Neural cell (in vitro differentiated cells): ENCODE measurements at regions not wholly inside any gene's neighbourhood (a gene's known extent, or its start where the extent isn't known, plus 50 kb on each side); places are given as distances from the start of the nearest gene placed in this dataset.
"Not testable (repeated sequence)": the region's sequence is repeated elsewhere in the genome, so short reads cannot be mapped to it uniquely, and the experiment has no call there.

ENCODE experiments used
- H2AFZ ChIP-seq: fragments of 200-600, 300-800 bp; sonication (generic), shearing (Covaris generic); 2 replicates; pipeline ENCODE4 v1.6.0; 2014; ENCODE audit warnings: low read depth, mild to moderate bottlenecking, antibody characterized with exemption, low read length, moderate library complexity
- H3F3A ChIP-seq: fragments of 200-600 bp; shearing (Covaris generic); 2 replicates; pipeline ENCODE4 v1.6.1; 2016; ENCODE audit warnings: mild to moderate bottlenecking, moderate library complexity, mixed read lengths, antibody characterized with exemption, low read length; ENCODE audit not compliant: insufficient read depth, poor library complexity, severe bottlenecking
- H3K27ac ChIP-seq: fragments of 200-600, 300-800 bp; sonication (generic), shearing (Covaris generic); 2 replicates; pipeline ENCODE4 v1.5.1; 2014; ENCODE audit warnings: mild to moderate bottlenecking, low read length, moderate library complexity
- H3K27me3 ChIP-seq: fragments of 300-800, 200-600 bp; sonication (generic), shearing (Covaris generic); 2 replicates; pipeline ENCODE4 v1.6.0; 2014; ENCODE audit warnings: mild to moderate bottlenecking, low read depth, low read length, moderate library complexity; ENCODE audit not compliant: insufficient read depth
- H3K36me3 ChIP-seq: fragments of 300-800, 200-600 bp; sonication (generic), shearing (Covaris generic); 2 replicates; pipeline ENCODE4 v1.5.1; 2014; ENCODE audit warnings: mild to moderate bottlenecking, antibody characterized with exemption, low read length, moderate library complexity; ENCODE audit not compliant: insufficient read depth
- H3K4me2 ChIP-seq: fragments of 300-800, 200-600 bp; sonication (generic), shearing (Covaris generic); 2 replicates; pipeline ENCODE4 v1.6.0; 2014; ENCODE audit warnings: mild to moderate bottlenecking, low read length
- H3K4me3 ChIP-seq: fragments of 300-800, 200-600 bp; sonication (generic), shearing (Covaris generic); 2 replicates; pipeline ENCODE4 v1.5.1; 2014; ENCODE audit warnings: mild to moderate bottlenecking, low read length, moderate library complexity
- H3K79me2 ChIP-seq: fragments of 200-600 bp; shearing (Covaris generic); replicated peaks from 2 replicates; pipeline ENCODE4 v1.6.0; 2014; ENCODE audit warnings: mild to moderate bottlenecking, low read length, moderate library complexity; ENCODE audit not compliant: insufficient read depth
- H3K9ac ChIP-seq: fragments of 300-800, 200-600 bp; sonication (generic), shearing (Covaris generic); 2 replicates; pipeline ENCODE4 v1.6.1; 2016; ENCODE audit warnings: mild to moderate bottlenecking, low read length, mixed read lengths
- H3K9me2 ChIP-seq: fragments of 200-600 bp; shearing (Covaris generic); 2 replicates; pipeline ENCODE4 v1.6.1; 2016; ENCODE audit warnings: mild to moderate bottlenecking, low read length, mixed read lengths; ENCODE audit not compliant: insufficient read depth
- H3K9me3 ChIP-seq: fragments of 200-600, 300-800 bp; sonication (generic), shearing (Covaris generic); 2 replicates; pipeline ENCODE4 v1.6.1; 2016; ENCODE audit warnings: mild to moderate bottlenecking, mixed run types, low read length, moderate library complexity, mixed read lengths
- H4K20me1 ChIP-seq: fragments of 200-600 bp; shearing (Covaris generic); 2 replicates; pipeline ENCODE4 v1.6.1; 2016; ENCODE audit warnings: mild to moderate bottlenecking, mixed run types; ENCODE audit not compliant: insufficient read depth
- EP300 ChIP-seq: fragments of 450-650 bp; conservative IDR thresholded peaks from 2 replicates; pipeline ENCODE4 v1.6.1; 2014; ENCODE audit warnings: antibody characterized with exemption, mild to moderate bottlenecking, moderate library complexity; ENCODE audit not compliant: poor library complexity, severe bottlenecking
- EZH2 ChIP-seq: fragments of 200-600, 300-800 bp; shearing (Covaris generic), sonication (generic); IDR thresholded peaks from 2 replicates; pipeline ENCODE4 v1.6.1; 2014; ENCODE audit warnings: antibody characterized with exemption, low read length, borderline replicate concordance, mild to moderate bottlenecking; ENCODE audit not compliant: insufficient read depth, poor library complexity, severe bottlenecking
- MXI1 ChIP-seq: fragments of 450-650 bp; conservative IDR thresholded peaks from 2 replicates; pipeline ENCODE4 v1.6.1; 2014; ENCODE audit warnings: antibody characterized with exemption, mild to moderate bottlenecking; ENCODE audit not compliant: poor library complexity, severe bottlenecking
- POLR2AphosphoS5 ChIP-seq: IDR thresholded peaks from 2 replicates; pipeline ENCODE4 v1.6.1; 2012
- RAD21 ChIP-seq: fragments of 450-650 bp; conservative IDR thresholded peaks from 2 replicates; pipeline ENCODE4 v1.6.1; 2014; ENCODE audit warnings: antibody characterized with exemption, mild to moderate bottlenecking, moderate library complexity
- SMC3 ChIP-seq: fragments of 450-650 bp; conservative IDR thresholded peaks from 2 replicates; pipeline ENCODE4 v1.6.1; 2014; ENCODE audit warnings: antibody characterized with exemption, mild to moderate bottlenecking, moderate library complexity; ENCODE audit not compliant: poor library complexity
- TAF1 ChIP-seq: IDR thresholded peaks from 2 replicates; pipeline ENCODE4 v1.6.1; 2012; ENCODE audit warnings: low read depth

DNA sequence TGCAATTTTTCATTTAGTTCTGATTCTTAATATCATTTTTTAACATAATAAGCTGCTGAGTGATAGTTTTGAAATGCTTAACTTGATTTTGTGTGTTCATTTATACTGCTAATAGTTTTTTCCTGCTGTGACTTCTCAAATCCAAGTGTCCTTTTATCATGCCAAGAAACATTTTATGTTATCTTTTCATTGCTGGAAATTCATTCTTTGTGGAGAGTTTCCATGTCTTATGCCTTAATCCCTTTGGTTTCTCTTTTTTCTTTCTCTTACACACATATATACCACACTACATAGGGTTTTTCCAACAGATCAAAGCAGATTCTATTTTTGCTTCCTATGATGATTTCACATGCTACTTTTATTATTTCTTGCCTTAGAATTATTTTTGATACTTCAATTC lies 981.1 kb downstream of the SLC6A15 start:
- Histone ChIP-seq H3K9me3 (peaks cover 5% of the 10 kb centered on the region), H3K79me2 (no peaks in the 10 kb centered on the region), H3K27me3 (no peaks in the 10 kb centered on the region), H3K9ac (no peak overlapping the region), H2AFZ (no peak overlapping the region), H3F3A (no peaks in the 10 kb centered on the region), H3K4me3 (no peak overlapping the region), H3K9me2 (no peaks in the 10 kb centered on the region), H3K27ac (no peak overlapping the region), H4K20me1 (no peaks in the 10 kb centered on the region), H3K36me3 (no peaks in the 10 kb centered on the region), H3K4me2 (no peak overlapping the region)
- no peak for TF ChIP-seq MXI1
- TF ChIP-seq EP300, result no peak
- TF ChIP-seq RAD21, result no peak
- TF ChIP-seq EZH2, result no peak
- TF ChIP-seq TAF1, result no peak
- TF ChIP-seq POLR2AphosphoS5, result no peak

DNA sequence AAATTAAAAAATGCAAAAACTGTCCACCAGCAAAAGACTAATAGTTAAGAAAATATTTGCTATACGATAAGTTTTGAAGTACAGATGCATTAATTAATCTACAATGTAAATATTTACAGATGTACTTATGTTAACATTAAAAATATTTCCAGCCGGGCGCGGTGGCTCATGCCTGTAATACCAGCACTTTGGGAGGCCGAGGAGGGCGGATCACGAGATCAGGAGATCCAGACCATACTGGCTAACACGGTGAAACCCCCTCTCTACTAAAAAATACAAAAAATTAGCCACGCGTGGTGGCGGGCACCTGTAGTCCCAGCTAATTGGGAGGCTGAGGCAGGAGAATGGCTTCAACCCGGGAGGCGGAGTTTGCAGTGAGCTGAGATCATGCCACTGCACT lies 982.8 kb downstream of the SLC6A15 start:
- H3F3A ChIP-seq, H3K79me2 ChIP-seq, H3K9ac ChIP-seq, H3K9me2 ChIP-seq, H3K27me3 ChIP-seq, H3K4me3 ChIP-seq, H3K9me3 ChIP-seq, H3K4me2 ChIP-seq, H4K20me1 ChIP-seq, H3K27ac ChIP-seq, H2AFZ ChIP-seq, H3K36me3 ChIP-seq: not testable (repeated sequence)

DNA sequence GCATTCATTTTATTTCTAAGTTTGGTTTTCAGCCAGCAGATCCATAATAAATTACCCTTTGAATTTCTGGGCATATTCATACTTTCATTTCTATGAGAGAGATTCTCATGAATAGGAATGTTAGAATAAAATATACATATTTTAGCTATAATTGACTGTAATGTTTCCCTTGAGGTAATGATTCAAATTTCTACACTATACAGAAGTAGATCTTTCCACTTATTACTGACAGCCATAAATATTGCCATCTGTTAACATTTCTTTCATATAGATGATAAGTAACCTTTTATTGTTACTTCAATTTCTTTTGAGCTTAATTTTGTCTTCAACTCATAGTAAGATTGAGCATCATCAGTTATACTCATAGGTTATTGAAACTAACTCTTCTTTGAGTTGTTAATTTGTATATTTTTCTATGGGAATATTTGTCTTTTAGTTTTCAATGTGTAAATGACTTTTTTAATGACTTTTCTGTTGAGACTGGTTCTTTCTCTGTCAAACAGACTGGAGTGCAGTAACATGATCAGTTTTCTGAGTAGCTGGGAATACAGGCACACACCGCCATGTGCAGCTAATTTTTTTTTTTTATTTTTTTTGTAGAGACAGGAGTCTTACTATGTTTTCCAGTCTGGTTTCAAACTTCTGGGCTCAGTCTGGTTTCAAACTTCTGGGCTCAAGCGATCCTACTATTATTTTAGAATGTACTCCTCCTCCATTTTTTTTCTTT lies 991.6 kb downstream of the SLC6A15 start:
- peak overlapping the region; percentile 43 for H3K27ac ChIP-seq
- H3F3A ChIP-seq, result peaks cover 5% of the 10 kb centered on the region
- H4K20me1 ChIP-seq, result no peaks in the 10 kb centered on the region
- no peaks in the 10 kb centered on the region for H3K27me3 ChIP-seq
- H3K9me2 ChIP-seq, result no peaks in the 10 kb centered on the region
- no peak overlapping the region for H3K9ac ChIP-seq
- peak overlapping the region; percentile 20 for H3K4me2 ChIP-seq
- H3K9me3 ChIP-seq, result no peaks in the 10 kb centered on the region
- no peaks in the 10 kb centered on the region for H3K79me2 ChIP-seq
- TF ChIP-seq RAD21, result no peak
- peak; percentile 48 for TF ChIP-seq EP300
- TF ChIP-seq TAF1, result no peak
- TF ChIP-seq POLR2AphosphoS5, result no peak
- H3K4me3 ChIP-seq, result no peak overlapping the region
- no peak overlapping the region for H2AFZ ChIP-seq
- no peaks in the 10 kb centered on the region for H3K36me3 ChIP-seq

DNA sequence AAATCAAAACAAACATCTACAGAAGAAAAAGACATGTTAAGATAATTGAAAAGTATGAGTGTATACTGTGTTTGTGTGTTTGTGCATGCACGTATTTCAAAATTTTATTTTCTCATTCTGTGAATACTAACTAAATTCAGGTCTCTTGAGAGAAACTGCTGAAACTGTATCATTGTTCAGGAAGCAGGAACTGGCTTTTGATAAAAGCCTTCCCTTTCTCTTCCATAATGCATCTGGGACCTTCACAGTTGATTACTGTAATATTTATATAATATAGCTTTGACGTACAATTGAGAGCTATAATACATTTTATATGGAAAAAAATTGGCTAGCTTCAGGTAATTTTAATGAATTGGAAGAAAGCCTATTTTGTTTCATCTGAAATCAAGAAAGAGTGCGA lies 993.5 kb downstream of the SLC6A15 start:
- no peaks in the 10 kb centered on the region for H3K27me3 ChIP-seq
- no peaks in the 10 kb centered on the region for H3K36me3 ChIP-seq
- peaks cover 5% of the 10 kb centered on the region for H3F3A ChIP-seq
- no peaks in the 10 kb centered on the region for H3K9me3 ChIP-seq
- no peaks in the 10 kb centered on the region for H4K20me1 ChIP-seq
- H3K4me2 ChIP-seq, result no peak overlapping the region
- H2AFZ ChIP-seq, result no peak overlapping the region
- H3K9me2 ChIP-seq, result no peaks in the 10 kb centered on the region
- no peak overlapping the region for H3K4me3 ChIP-seq
- no peak overlapping the region for H3K27ac ChIP-seq
- TF ChIP-seq EP300 (no peak), EZH2 (no peak), SMC3 (no peak), MXI1 (no peak)
- no peak overlapping the region for H3K9ac ChIP-seq
- H3K79me2 ChIP-seq, result no peaks in the 10 kb centered on the region
